ENCODE measurements at regions not wholly inside any gene's neighbourhood (a gene's known extent, or its start where the extent isn't known, plus 50 kb on each side); places are given as distances from the start of the nearest gene placed in this dataset.

DNA sequence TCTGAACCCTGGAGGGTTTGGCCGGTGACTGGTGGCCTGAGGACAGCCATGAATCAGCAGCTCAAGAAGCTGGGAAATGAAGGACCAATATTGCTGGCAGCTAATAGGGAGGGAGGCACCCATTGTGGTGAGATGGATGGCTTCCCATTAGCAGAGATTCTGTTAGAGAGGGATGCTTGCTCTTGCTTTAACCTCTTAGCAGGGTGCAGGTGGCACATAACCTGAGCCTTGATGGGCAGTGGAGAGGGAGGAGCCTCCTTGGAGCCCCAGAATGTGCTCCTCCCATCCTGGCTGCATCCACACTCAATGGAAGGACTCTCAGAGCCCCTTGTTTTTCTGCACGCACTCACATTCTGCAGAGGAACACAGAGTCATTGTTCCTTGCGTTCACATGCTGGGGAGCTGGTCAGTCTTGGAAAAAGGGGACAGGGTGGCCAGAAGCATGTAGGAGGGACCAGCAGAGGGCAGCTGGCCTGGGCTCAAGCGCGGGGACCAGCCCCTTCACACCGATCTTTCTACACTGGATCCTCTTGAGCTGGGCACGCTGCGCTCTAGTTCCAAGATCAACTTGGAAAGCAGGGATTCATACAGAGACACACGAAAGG, 161.8 kb downstream of the MED10 start:
- no peak overlapping the region for H3K4me3 Mint-ChIP-seq (ENCODE audit: low read depth, unreplicated experiment)
- intact Hi-C loops (cut with micrococcal nuclease; ENCODE audit: unreplicated experiment) = no loop called here
- no peaks in the 10 kb centered on the region for H3K36me3 Mint-ChIP-seq (ENCODE audit: insufficient read depth, unreplicated experiment)
- CTCF ChIA-PET = no interaction called here
- no peak overlapping the region for H3K27ac Mint-ChIP-seq (ENCODE audit: unreplicated experiment)
- TF ChIP-seq, protein P1, sequence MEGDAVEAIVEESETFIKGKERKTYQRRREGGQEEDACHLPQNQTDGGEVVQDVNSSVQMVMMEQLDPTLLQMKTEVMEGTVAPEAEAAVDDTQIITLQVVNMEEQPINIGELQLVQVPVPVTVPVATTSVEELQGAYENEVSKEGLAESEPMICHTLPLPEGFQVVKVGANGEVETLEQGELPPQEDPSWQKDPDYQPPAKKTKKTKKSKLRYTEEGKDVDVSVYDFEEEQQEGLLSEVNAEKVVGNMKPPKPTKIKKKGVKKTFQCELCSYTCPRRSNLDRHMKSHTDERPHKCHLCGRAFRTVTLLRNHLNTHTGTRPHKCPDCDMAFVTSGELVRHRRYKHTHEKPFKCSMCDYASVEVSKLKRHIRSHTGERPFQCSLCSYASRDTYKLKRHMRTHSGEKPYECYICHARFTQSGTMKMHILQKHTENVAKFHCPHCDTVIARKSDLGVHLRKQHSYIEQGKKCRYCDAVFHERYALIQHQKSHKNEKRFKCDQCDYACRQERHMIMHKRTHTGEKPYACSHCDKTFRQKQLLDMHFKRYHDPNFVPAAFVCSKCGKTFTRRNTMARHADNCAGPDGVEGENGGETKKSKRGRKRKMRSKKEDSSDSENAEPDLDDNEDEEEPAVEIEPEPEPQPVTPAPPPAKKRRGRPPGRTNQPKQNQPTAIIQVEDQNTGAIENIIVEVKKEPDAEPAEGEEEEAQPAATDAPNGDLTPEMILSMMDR (IDR thresholded peaks at IDR 0.05; ENCODE audit: unreplicated experiment) = no peak
- H3K27me3 Mint-ChIP-seq (ENCODE audit: unreplicated experiment) = peaks cover 10% of the 10 kb centered on the region
- no peak for DNase-seq
- peaks cover 6% of the 10 kb centered on the region for H3K9me3 Mint-ChIP-seq (ENCODE audit: low read depth, unreplicated experiment)
- BruUV-seq (replicated peaks) = no TSS peak
- no peaks in the 10 kb centered on the region for H3K4me1 Mint-ChIP-seq (ENCODE audit: low read depth, unreplicated experiment)

DNA sequence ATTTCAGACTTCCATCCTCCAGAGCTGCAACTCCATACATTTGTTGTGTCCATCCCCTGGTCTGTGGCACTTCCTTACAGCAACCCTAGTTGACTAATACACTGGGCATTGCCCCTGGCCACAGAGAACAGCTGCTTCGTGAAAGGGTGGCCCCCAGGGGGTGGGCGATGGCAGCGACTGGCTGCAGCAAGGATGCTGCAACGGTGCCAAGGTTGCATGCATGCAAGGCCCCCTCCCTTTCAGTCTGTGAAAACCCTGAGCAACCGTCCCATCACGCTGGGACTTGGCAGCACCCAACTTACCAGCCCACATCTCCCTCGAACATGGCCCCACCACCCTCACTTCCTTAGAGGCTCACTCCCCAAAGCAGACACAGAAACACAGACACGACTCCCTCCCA, 162.5 kb downstream of the MED10 start:
- CTCF ChIA-PET = no interaction called here
- TF ChIP-seq, protein P1 (IDR thresholded peaks at IDR 0.05; ENCODE audit: unreplicated experiment) = no peak
- Mint-ChIP-seq H3K4me1 (ENCODE audit: low read depth, unreplicated experiment) (no peaks in the 10 kb centered on the region), H3K27me3 (ENCODE audit: unreplicated experiment) (peaks cover 3% of the 10 kb centered on the region), H3K27ac (ENCODE audit: unreplicated experiment) (no peak overlapping the region), H3K9me3 (ENCODE audit: low read depth, unreplicated experiment) (peaks cover 6% of the 10 kb centered on the region), H3K4me3 (ENCODE audit: low read depth, unreplicated experiment) (no peak overlapping the region), H3K36me3 (ENCODE audit: insufficient read depth, unreplicated experiment) (no peaks in the 10 kb centered on the region)
- no peak for DNase-seq
- intact Hi-C loops (cut with micrococcal nuclease; ENCODE audit: unreplicated experiment) = no loop called here
- no TSS peak for BruUV-seq (replicated peaks)

- BruUV-seq (replicated peaks) = no TSS peak
- DNase-seq = no peak
Measured at GRCh38 chr5:6212244-6212643, 166.1 kb downstream of the MED10 start.

DNA sequence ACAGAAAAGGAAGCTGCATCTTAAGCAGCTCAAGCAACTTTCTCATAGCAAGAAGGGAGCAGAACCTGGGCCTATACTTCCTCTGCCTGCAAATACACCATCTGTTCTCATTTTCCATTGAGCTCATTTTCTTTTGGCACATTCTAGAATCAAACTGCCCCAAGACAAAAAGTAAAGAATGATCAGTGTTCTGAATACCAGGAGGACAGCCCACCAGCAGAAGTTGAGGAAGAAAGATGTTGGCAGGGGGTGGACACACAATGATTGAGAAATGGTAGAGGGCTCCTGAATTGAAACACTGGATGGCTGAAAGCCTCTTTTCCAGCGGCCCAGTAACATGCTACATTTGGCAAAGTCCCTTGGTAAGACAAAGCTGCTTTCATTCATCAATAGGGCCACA, 171.8 kb downstream of the MED10 start:
- H3K36me3 Mint-ChIP-seq (ENCODE audit: insufficient read depth, unreplicated experiment) = no peaks in the 10 kb centered on the region
- H3K4me3 Mint-ChIP-seq (ENCODE audit: low read depth, unreplicated experiment) = no peak overlapping the region
- BruUV-seq (replicated peaks) = no TSS peak
- H3K27ac Mint-ChIP-seq (ENCODE audit: unreplicated experiment) = no peak overlapping the region
- peaks cover 4% of the 10 kb centered on the region for H3K9me3 Mint-ChIP-seq (ENCODE audit: low read depth, unreplicated experiment)
- TF ChIP-seq, protein P1 (IDR thresholded peaks at IDR 0.05; ENCODE audit: unreplicated experiment) = no peak
- DNase-seq = no peak
- no peaks in the 10 kb centered on the region for H3K4me1 Mint-ChIP-seq (ENCODE audit: low read depth, unreplicated experiment)
- CTCF ChIA-PET = no interaction called here
- H3K27me3 Mint-ChIP-seq (ENCODE audit: unreplicated experiment) = no peaks in the 10 kb centered on the region
- intact Hi-C loops (cut with micrococcal nuclease; ENCODE audit: unreplicated experiment) = no loop called here

More at GRCh38 chr5:6212244-6212643, 166.1 kb downstream of the MED10 start:
- H3K4me3 Mint-ChIP-seq (ENCODE audit: low read depth, unreplicated experiment) = no peak overlapping the region
- H3K9me3 Mint-ChIP-seq (ENCODE audit: low read depth, unreplicated experiment) = peaks cover 2% of the 10 kb centered on the region
- CTCF ChIA-PET = interaction anchor here (0.5 kb wide), 1 partner anchor 763 kb away, joined by 4 read pairs; no protein-coding TSS in a partner anchor
- H3K27me3 Mint-ChIP-seq (ENCODE audit: unreplicated experiment) = no peaks in the 10 kb centered on the region
- H3K27ac Mint-ChIP-seq (ENCODE audit: unreplicated experiment) = no peak overlapping the region
- H3K36me3 Mint-ChIP-seq (ENCODE audit: insufficient read depth, unreplicated experiment) = no peaks in the 10 kb centered on the region
- TF ChIP-seq, protein P1 (IDR thresholded peaks at IDR 0.05; ENCODE audit: unreplicated experiment) = no peak
- intact Hi-C loops (cut with micrococcal nuclease; ENCODE audit: unreplicated experiment) = no loop called here
- no peaks in the 10 kb centered on the region for H3K4me1 Mint-ChIP-seq (ENCODE audit: low read depth, unreplicated experiment)

Measured in Calu3 (cell line).